ENCODE measurements at regions not wholly inside any gene's neighbourhood (a gene's known extent, or its start where the extent isn't known, plus 50 kb on each side); places are given as distances from the start of the nearest gene placed in this dataset.
"Not testable (repeated sequence)": the region's sequence is repeated elsewhere in the genome, so short reads cannot be mapped to it uniquely, and the experiment has no call there.

GRCh38 chr3:182344026-182344425 is 449.3 kb upstream of the ATP11B start:
- DNase-seq (ENCODE audit: low spot score): not testable (repeated sequence)

GRCh38 chr3:182349051-182349450 is 444.3 kb upstream of the ATP11B start:
- no peak for DNase-seq (ENCODE audit: low spot score)

GRCh38 chr3:182349951-182350517 is 443.3 kb upstream of the ATP11B start:
- DNase-seq (ENCODE audit: low spot score): no peak

GRCh38 chr3:182357928-182358327 is 435.4 kb upstream of the ATP11B start:
- DNase-seq (ENCODE audit: low spot score): no peak

- no peak for DNase-seq (ENCODE audit: low spot score)
Observed at GRCh38 chr3:182364323-182364722, 429.0 kb upstream of the ATP11B start.

- DNase-seq (ENCODE audit: low spot score): no peak
Observed at GRCh38 chr3:182364723-182365650, 428.3 kb upstream of the ATP11B start.

- no peak for DNase-seq (ENCODE audit: low spot score)
Observed at GRCh38 chr3:182366746-182367145, 426.6 kb upstream of the ATP11B start.

- DNase-seq (ENCODE audit: low spot score): no peak
Observed at GRCh38 chr3:182369861-182370260, 423.4 kb upstream of the ATP11B start.

- DNase-seq (ENCODE audit: low spot score): no peak
Observed at GRCh38 chr3:182370949-182371348, 422.4 kb upstream of the ATP11B start.

GRCh38 chr3:182375916-182376315 is 417.4 kb upstream of the ATP11B start:
- no peak for DNase-seq (ENCODE audit: low spot score)

GRCh38 chr3:182382112-182382857 is 411.0 kb upstream of the ATP11B start:
- DNase-seq (ENCODE audit: low spot score): no peak

GRCh38 chr3:182384221-182384620 is 409.1 kb upstream of the ATP11B start:
- DNase-seq (ENCODE audit: low spot score): no peak

- DNase-seq (ENCODE audit: low spot score): no peak
Observed at GRCh38 chr3:182385356-182385755, 407.9 kb upstream of the ATP11B start.

GRCh38 chr3:182388506-182388905 is 404.8 kb upstream of the ATP11B start:
- no peak for DNase-seq (ENCODE audit: low spot score)

- no peak for DNase-seq (ENCODE audit: low spot score)
Observed at GRCh38 chr3:182389071-182389815, 404.1 kb upstream of the ATP11B start.

GRCh38 chr3:182390421-182390820 is 402.9 kb upstream of the ATP11B start:
- no peak for DNase-seq (ENCODE audit: low spot score)

GRCh38 chr3:182392182-182392937 is 400.9 kb upstream of the ATP11B start:
- no peak for DNase-seq (ENCODE audit: low spot score)

- no peak for DNase-seq (ENCODE audit: low spot score)
Observed at GRCh38 chr3:182393151-182393550, 400.2 kb upstream of the ATP11B start.

GRCh38 chr3:182393830-182394367 is 399.4 kb upstream of the ATP11B start:
- no peak for DNase-seq (ENCODE audit: low spot score)

- DNase-seq (ENCODE audit: low spot score): no peak
Observed at GRCh38 chr3:182397164-182397563, 396.1 kb upstream of the ATP11B start.
